Nucleus accumbens (tissue), 56 donors: ENCODE measurements at regions not wholly inside any gene's neighbourhood (a gene's known extent, or its start where the extent isn't known, plus 50 kb on each side); places are given as distances from the start of the nearest gene placed in this dataset.

Experiments
- DNase-seq, 56 donors: peaks; one replicate each; lab custom pipeline; 2025; lab: John Stamatoyannopoulos, UW

- DNase-seq: no peak
Observed at GRCh38 chr4:181728305-181728966, 514.8 kb upstream of the TENM3 start.

- no peak for DNase-seq
Observed at GRCh38 chr4:181731900-181732299, 511.3 kb upstream of the TENM3 start.

- no peak for DNase-seq
Observed at GRCh38 chr4:181737744-181738143, 505.5 kb upstream of the TENM3 start.

DNA sequence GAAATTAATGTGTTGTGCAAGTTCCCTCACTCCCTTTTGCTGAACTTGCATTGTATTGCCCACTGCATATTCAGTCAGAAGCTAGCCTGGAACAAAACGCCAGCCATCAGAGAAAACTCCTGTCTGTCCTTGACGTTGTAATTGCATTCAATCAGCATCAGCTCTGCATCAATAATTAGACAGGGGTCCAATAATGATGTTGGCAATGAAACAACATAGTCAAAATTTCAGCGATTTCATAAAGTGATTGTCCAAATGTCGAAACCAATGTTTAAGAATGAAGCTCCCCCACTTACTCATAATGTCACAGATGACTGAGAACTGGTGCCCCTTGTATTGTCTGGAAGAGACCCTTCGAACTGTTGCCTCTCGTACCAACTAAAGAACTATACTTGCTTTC, 504.2 kb upstream of the TENM3 start:
- DNase-seq: no peak

- DNase-seq: no peak
Observed at GRCh38 chr4:181741513-181741912, 501.7 kb upstream of the TENM3 start.

DNA sequence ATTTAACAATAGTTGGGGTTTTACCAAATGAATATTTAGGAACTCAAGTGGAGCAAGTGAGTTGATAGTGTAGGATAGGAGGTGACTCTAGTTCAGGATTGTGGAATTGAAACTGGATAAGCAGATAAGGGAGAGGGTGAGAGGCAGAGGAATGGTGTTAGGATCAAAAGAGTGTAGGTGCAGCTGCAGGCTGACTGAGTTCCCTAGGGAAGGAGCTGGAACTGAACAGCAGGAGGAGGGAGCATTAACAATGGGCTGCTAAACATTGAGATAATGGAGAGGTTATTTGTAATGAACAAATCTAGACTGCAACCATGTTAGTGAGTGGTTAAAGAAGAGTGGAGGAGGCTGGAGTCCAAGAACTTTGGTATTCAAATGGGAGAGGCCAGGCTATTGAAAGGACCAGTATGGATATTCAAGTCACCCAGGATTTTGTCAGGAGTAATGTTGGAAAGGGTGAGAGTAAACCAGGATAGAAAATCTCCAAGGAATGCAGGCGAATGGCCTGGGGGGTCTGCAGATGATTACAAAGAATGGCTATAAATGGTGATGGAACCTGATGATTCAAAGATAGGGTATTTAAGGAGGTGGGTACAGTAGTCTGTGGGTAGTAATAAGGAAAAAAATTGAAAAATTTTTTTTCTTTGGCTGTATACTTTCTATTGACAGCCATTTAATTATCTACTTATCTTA, 497.1 kb upstream of the TENM3 start:
- DNase-seq: no peak

GRCh38 chr4:181748581-181748980, 494.6 kb upstream of the TENM3 start:
- DNase-seq: no peak

GRCh38 chr4:181752516-181752915, 490.7 kb upstream of the TENM3 start:
- DNase-seq: no peak

DNA sequence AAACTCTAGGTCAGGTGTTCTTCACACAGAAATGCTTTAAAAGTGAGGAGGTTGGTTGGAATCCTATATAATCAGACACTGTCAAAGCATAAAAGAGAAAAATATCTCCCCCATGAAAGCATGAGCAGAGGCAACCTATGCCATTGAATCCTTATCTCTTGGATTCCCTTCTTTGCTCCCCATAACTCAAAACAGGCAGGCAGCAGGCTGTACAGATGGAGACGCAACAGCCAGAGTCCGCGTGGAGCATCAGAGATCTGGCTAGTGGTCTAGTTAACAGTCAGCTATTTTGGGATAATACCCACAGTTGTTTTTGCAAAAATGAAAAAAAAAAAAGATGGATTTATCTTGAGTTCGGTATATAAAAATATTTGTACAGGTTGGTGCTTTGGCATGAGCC, 490.0 kb upstream of the TENM3 start:
- no peak for DNase-seq

DNA sequence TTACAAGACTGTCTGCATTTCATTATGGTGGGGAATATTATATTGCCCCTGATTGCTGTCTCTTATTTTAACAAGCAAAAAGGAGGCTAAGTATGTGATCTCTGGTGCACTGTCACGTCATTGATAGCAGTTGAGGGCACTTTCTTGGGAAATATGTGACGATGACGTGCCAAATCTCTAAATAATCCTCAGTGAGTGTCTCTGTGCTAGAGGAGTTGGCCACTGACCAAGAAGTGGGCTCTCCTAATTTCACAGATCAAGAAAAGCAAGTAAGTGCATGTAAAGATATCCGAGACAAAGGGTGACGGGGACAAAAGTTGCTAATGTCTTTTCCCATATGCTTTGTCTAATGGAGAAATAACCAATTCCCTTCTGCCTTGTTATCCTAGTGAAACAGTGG, 487.4 kb upstream of the TENM3 start:
- DNase-seq: no peak

DNA sequence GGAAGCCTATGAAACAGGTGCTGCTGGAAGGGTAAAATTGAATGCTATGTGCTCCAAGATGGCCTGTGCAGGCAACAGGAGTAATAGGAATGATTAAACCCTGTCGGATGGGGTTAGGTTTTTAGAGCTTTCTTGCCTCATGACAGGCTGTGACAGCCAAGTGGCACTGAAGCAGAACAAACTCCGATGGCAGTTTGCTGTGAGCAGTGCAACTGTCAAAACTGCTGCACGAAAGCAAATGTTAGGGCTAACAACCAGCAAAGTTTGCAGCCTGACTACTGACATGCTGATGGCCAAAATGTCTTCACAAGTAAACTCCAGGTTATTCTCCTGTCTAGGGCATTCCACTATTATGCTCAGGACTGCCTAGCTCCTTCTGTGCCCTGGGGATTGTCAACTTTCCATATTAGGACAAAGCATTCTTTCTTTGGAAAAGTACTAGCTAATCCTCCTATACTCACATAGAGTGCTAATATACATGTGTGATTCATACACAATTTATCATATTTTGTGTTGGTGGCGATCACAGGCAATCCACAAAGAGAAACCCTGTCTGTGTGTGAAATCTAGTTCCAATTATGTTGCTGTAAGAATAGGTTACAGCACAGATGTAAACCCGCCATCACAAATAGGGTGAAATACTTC, 486.6 kb upstream of the TENM3 start:
- DNase-seq: peak in 4 of 56 donors; percentile 1 to 6 (median 3)

- no peak for DNase-seq
Observed at GRCh38 chr4:181757098-181757497, 486.1 kb upstream of the TENM3 start.

DNA sequence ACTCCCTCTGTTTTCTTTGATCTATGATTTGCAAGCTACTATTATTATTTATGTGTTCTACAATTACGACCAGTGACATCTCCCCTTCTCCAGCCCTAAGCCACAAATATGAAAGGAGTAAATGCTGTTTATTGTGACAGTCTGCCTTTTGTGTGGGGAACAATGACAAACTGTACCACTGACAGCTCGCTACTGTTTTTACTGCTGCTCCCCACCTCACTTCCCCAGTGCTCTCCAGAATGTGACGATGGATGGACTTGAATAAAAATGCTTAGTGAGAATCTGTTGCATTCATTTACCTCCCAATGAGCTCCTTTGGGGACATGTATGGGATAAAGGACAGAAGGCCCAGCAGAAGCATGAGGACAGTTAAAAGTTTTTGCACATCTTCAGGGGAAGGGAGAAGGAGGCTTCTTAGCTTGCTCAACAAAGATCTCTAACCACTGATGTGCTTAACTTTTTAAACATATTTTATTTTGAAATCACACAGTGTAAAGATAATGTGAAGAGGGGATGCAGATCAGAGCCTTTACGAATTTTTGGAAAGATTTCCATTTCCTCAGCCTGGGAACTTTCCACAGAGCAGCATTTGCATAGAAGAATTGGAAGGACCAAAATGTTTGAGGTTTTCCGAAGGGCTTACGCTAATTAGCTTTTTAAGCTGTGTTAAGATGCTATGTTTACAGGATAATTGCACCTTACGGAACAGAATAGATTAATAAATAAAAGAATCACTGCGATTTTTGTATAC, 485.1 kb upstream of the TENM3 start:
- DNase-seq: peak in 9 of 56 donors; percentile 1 to 12 (median 3)

GRCh38 chr4:181760560-181760959, 482.6 kb upstream of the TENM3 start:
- DNase-seq: no peak

GRCh38 chr4:181761156-181761555, 482.0 kb upstream of the TENM3 start:
- no peak for DNase-seq

DNA sequence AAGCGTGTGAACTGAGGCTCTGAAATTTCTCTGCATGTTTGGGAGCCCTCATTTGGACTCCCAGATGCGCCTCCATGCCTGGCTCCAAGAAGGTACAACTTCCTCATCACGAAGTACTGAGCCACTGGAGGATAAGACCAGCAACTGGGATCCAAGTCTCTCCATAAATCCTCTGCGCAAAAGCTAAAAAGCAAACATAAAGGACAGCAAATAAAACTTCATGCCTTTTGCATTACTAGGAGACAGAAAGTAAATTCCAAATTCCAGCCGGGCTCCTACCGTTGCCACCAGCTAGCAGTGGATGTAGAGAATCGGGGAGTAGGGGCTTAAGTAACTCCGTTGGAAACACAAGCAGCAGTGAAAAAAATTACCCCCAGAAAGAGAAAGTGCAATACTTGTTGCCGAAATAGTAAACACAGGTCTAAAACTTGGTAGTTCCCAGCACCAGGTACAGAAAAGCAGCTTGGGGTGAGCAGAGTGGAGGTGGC, 477.1 kb upstream of the TENM3 start:
- no peak for DNase-seq

- no peak for DNase-seq
Observed at GRCh38 chr4:181770971-181771370, 472.2 kb upstream of the TENM3 start.

- no peak for DNase-seq
Observed at GRCh38 chr4:181775298-181775697, 467.9 kb upstream of the TENM3 start.

- no peak for DNase-seq
Observed at GRCh38 chr4:181776264-181777054, 466.7 kb upstream of the TENM3 start.

DNA sequence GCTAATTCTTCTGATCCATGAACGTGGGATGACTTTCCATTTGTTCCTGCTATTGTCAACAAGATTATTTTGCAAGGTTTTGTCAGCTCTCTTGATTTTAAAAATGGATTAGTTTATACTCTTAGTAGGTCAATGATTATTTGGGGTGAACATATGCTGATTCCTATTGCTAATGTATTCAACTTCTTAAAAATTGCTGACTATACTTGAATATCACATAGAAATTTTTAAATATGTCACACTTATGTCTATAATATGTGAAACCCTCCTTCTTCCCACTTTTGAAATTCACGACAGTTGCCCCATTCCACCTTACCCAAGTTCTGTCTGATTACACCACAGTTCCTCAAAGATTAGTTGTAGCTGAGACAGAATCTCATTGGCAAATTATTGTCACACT, 465.7 kb upstream of the TENM3 start:
- no peak for DNase-seq
